ENCODE measurements at regions not wholly inside any gene's neighbourhood (a gene's known extent, or its start where the extent isn't known, plus 50 kb on each side); places are given as distances from the start of the nearest gene placed in this dataset.
"Not testable (repeated sequence)": the region's sequence is repeated elsewhere in the genome, so short reads cannot be mapped to it uniquely, and the experiment has no call there.

- no peak for DNase-seq (ENCODE audit: low spot score)
Observed at GRCh38 chrX:150213481-150214030, 149.6 kb upstream of the MAMLD1 start.

GRCh38 chrX:150216000-150216399 lies 147.1 kb upstream of the MAMLD1 start:
- DNase-seq (ENCODE audit: low spot score): not testable (repeated sequence)

- no peak for DNase-seq (ENCODE audit: low spot score)
Observed at GRCh38 chrX:150216716-150217115, 146.4 kb upstream of the MAMLD1 start.

- no peak for DNase-seq (ENCODE audit: low spot score)
Observed at GRCh38 chrX:150217609-150218008, 145.5 kb upstream of the MAMLD1 start.

- no peak for DNase-seq (ENCODE audit: low spot score)
Observed at GRCh38 chrX:150219374-150220185, 143.5 kb upstream of the MAMLD1 start.

GRCh38 chrX:150223176-150224015 lies 139.7 kb upstream of the MAMLD1 start:
- DNase-seq (ENCODE audit: low spot score): no peak

GRCh38 chrX:150224676-150225075 lies 138.4 kb upstream of the MAMLD1 start:
- no peak for DNase-seq (ENCODE audit: low spot score)

- DNase-seq (ENCODE audit: low spot score): no peak
Observed at GRCh38 chrX:150225266-150225665, 137.9 kb upstream of the MAMLD1 start.

- DNase-seq (ENCODE audit: low spot score): peak; percentile 11
Observed at GRCh38 chrX:150225756-150226155, 137.4 kb upstream of the MAMLD1 start.

- no peak for DNase-seq (ENCODE audit: low spot score)
Observed at GRCh38 chrX:150226223-150226965, 136.7 kb upstream of the MAMLD1 start.

GRCh38 chrX:150227321-150227860 lies 135.7 kb upstream of the MAMLD1 start:
- no peak for DNase-seq (ENCODE audit: low spot score)

GRCh38 chrX:150227873-150228410 lies 135.2 kb upstream of the MAMLD1 start:
- no peak for DNase-seq (ENCODE audit: low spot score)

- no peak for DNase-seq (ENCODE audit: low spot score)
Observed at GRCh38 chrX:150228431-150228830, 134.7 kb upstream of the MAMLD1 start.

- DNase-seq (ENCODE audit: low spot score): no peak
Observed at GRCh38 chrX:150229030-150229429, 134.1 kb upstream of the MAMLD1 start.

- DNase-seq (ENCODE audit: low spot score): no peak
Observed at GRCh38 chrX:150229481-150229880, 133.6 kb upstream of the MAMLD1 start.

GRCh38 chrX:150230952-150231351 lies 132.2 kb upstream of the MAMLD1 start:
- DNase-seq (ENCODE audit: low spot score): not testable (repeated sequence)

GRCh38 chrX:150231368-150231767 lies 131.7 kb upstream of the MAMLD1 start:
- not testable (repeated sequence) for DNase-seq (ENCODE audit: low spot score)

- not testable (repeated sequence) for DNase-seq (ENCODE audit: low spot score)
Observed at GRCh38 chrX:150232222-150232621, 130.9 kb upstream of the MAMLD1 start.

- no peak for DNase-seq (ENCODE audit: low spot score)
Observed at GRCh38 chrX:150234126-150234525, 129.0 kb upstream of the MAMLD1 start.

GRCh38 chrX:150236327-150236726 lies 126.8 kb upstream of the MAMLD1 start:
- no peak for DNase-seq (ENCODE audit: low spot score)

- no peak for DNase-seq (ENCODE audit: low spot score)
Observed at GRCh38 chrX:150238632-150239382, 124.3 kb upstream of the MAMLD1 start.
